NCI-H1436 (cell line): ENCODE measurements at regions not wholly inside any gene's neighbourhood (a gene's known extent, or its start where the extent isn't known, plus 50 kb on each side); places are given as distances from the start of the nearest gene placed in this dataset.

Source experiments
- DNase-seq: peaks from one replicate; lab custom pipeline; 2025; lab: John Stamatoyannopoulos, UW

- DNase-seq = no peak
These were observed 166.4 kb downstream of the TANC2 start for GRCh38 chr17:63132459-63132911.

- DNase-seq = no peak
These were observed 167.5 kb downstream of the TANC2 start for GRCh38 chr17:63133491-63133890.

- no peak for DNase-seq
These were observed 168.8 kb downstream of the TANC2 start for GRCh38 chr17:63134867-63135266.

DNA sequence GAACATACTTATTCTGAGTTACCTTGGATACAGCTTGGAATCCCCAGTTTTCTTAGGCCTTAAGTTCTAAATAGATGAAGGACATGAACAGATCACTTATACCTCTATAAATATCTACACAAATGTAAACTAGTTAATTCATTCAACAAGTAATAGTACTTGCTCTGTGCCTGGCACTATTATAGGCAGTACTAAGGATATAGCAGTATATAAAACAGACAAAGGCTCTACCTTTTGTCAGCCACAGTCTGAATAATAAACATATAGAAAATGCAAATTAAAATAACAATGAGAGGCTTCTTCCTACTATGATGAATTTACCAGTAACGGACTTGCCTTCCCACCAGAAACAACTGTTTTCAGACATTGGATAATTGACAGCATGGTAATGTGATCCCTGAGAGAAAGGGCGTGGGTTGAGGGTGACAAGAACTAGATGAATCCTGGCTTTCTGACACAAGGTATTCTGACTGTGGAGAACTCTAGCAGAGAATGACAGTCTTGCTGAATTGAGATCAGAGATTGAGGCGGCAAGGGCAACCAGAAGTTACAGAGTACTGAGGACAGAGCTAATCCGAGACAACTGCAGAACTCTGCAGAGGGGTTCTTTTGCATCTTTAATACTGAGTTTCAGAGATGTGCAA is 170.5 kb downstream of the TANC2 start:
- DNase-seq = no peak

GRCh38 chr17:63137163-63137562 is 171.1 kb downstream of the TANC2 start:
- DNase-seq = no peak

DNA sequence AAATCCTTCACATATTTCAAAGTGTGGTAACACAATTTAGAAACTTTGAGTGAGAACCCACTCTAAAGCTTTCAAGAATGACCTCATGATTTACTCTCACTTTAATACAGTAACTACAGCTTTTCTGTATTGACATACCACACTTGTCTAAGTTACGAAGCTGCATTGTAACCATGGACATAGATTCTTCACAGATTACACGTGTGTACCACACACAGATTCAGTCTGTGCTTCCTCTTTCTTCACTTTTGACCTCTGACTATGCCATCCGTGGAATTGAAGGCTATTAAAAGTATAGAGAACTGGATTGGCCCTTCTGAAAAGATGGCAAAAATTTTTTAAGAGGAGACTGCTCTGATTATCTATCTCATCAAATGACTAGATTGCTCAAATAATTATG is 172.7 kb downstream of the TANC2 start:
- DNase-seq = no peak

- DNase-seq = no peak
These were observed 173.3 kb downstream of the TANC2 start for GRCh38 chr17:63139356-63139755.

DNA sequence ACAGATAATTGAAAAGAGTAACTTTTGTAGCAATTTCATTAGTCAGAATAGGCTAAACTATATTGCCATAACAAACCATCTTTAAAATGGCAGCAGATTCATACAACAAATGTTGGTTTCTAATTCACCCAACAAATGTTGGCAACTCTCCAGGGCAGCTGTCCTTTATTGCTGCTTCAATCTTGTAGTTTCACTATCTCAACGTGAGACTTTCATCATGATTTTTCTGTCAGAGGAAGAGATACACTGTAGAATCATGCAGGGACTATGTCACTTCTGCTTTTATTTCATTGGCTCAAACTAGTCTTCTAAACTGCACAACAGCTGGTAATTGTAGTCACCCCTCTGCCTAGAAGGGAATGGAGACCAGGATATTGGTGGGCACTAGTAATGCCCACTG is 174.2 kb downstream of the TANC2 start:
- no peak for DNase-seq

DNA sequence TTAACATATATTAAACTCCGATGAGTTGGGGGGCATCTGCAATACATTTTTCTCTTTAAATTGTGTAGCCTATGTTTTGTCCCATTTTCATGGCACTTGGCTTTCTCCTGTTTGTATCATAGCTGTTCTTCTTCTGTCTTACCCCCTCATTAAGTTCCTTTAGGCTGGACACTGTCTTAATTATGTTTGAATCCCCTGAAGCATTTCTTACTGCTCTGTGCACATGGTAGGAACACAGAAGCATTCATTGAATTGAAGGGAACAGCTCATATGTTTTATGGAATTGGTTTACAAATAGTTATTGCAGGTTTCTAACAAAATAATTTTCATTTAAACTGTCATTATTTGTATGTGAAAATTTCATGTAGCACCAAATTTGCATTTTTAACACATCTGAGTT is 176.8 kb downstream of the TANC2 start:
- no peak for DNase-seq

- no peak for DNase-seq
These were observed 184.5 kb downstream of the TANC2 start for GRCh38 chr17:63150490-63150889.

DNA sequence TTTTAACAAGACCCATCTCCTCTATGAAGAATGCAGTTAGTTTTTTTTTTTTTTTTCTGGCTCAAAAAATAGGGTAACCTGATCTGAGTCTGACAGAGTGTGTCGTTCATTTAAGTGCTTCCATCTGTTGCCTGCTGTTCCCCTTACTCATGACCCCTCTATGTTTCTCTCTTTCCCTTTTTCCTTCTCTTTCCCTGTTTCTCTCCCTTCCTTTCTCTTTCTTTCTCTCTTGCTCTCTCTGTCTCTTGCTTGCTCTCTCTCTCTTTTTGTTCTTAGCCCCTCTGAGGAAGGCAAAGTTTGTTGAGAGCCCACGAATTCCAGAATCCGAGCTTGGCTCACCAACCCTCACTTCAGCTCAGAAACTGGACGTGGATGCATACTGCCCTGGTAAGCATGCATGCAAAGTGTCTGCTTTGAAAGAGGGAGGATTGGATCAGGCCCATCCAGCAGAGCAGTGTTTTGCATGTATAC is 185.0 kb downstream of the TANC2 start:
- no peak for DNase-seq

DNA sequence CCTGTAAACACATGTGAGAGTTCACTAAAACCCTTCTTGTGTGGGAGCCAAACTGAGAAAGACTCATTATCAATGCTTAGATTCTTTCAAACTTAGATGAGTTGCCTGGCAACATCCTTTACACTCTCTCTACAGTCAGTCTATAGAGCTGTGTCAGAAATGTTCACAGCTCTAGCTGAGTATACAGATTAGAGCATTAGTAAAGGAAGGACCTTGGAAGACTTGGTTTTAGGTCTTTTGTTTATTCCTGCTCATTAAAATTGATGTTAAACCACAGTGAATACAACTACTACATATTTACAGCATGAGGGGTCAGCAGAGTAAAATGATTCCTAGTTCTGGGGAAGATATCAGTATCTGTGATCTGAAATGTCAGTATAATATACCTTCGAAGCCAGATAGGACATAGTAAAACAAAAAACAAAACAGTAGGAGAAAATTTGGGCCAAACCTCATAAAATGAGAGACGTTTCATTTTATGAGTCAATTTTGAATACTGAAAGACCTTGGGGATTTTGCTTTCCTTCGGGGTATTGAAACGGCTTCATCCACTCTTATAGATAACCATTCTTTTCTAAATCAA is 186.0 kb downstream of the TANC2 start:
- DNase-seq = no peak

GRCh38 chr17:63153488-63153887 is 187.5 kb downstream of the TANC2 start:
- no peak for DNase-seq

DNA sequence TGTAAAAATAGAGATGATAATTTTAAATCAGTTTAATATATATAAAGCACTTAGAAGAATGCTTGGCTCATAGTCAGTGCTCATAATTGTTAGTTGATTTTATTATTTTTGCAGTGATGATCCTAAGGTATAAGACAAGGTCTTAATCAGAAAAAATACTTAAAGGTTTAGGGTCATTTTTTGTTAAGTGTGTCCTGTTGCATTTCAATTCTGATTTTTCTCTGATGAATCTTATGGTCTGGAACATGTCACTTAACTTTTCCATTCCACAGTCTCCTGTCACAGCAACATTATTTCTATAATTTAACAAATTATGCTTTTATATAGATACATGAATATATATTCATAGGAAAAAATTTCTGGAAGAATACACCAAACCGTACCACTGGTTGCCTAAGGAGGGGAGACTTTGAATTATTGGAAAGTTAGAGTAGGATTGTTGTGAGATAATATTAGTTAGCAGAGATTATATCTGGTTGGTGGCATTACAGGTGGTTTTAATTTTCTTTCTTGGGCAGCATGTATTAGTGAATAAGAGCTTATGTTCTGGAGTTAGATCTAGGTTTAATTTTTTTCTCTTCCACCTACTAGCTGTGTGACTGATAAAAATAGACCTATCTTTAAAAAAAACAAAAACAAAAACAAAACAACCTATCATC is 188.7 kb downstream of the TANC2 start:
- DNase-seq = no peak

DNA sequence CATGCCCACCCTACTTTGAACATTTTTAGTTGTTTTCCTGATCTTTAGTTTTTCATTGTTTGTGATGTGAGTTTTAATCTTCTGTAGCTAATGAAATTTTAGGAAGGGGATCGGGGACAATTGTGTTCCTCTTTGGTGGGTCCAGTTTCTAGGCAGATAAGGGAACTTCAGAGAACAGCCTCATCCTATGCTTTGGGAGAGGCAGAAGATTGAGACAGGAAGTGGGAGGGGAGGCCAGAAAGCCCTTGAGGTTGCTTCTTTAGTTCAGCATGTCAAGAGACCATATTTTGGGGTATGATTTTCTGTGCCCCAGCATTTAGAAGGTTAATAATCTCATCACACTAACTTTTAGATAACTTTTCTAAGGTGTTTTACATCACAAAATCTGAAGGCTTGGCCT is 191.0 kb downstream of the TANC2 start:
- no peak for DNase-seq

GRCh38 chr17:63162406-63163157 is 196.5 kb downstream of the TANC2 start:
- DNase-seq = no peak

- DNase-seq = no peak
These were observed 197.1 kb downstream of the TANC2 start for GRCh38 chr17:63163158-63163520.

- DNase-seq = no peak
These were observed 199.4 kb downstream of the TANC2 start for GRCh38 chr17:63165400-63165799.

GRCh38 chr17:63170795-63171194 is 204.8 kb downstream of the TANC2 start:
- no peak for DNase-seq

GRCh38 chr17:63171428-63172393 is 205.7 kb downstream of the TANC2 start:
- DNase-seq = no peak

DNA sequence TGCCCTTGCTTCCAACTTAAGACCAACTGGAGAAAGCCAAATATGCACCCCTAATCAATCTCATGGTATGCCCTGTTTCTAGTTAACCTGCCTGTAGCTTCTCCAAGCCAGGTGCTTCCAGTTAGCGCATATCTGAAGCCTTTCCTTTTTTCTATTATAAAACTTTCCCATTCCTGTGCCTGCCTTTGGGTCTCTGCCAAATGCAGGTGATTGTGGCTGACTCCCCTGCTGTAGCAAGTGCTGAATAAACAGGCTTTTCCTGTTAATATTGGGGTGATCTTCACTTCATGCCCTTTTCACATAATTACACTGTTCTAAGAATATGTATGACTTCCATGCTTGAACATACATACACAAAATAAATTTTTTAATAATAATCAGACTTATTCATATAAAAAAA is 207.4 kb downstream of the TANC2 start:
- no peak for DNase-seq

GRCh38 chr17:63173903-63174302 is 207.9 kb downstream of the TANC2 start:
- no peak for DNase-seq
